Glomerular endothelial cell (primary cell): ENCODE measurements at regions not wholly inside any gene's neighbourhood (a gene's known extent, or its start where the extent isn't known, plus 50 kb on each side); places are given as distances from the start of the nearest gene placed in this dataset.
A peak's percentile ranks its signal among the peaks of the same experiment; 100 is the strongest.
"Not testable (repeated sequence)": the region's sequence is repeated elsewhere in the genome, so short reads cannot be mapped to it uniquely, and the experiment has no call there.

Source experiments
- DNase-seq: peaks from one replicate; pipeline ENCODE4 v3.0.0-alpha.2; 2011; ENCODE audit warnings: low read depth, low spot score; ENCODE audit errors: extremely low read depth

DNA sequence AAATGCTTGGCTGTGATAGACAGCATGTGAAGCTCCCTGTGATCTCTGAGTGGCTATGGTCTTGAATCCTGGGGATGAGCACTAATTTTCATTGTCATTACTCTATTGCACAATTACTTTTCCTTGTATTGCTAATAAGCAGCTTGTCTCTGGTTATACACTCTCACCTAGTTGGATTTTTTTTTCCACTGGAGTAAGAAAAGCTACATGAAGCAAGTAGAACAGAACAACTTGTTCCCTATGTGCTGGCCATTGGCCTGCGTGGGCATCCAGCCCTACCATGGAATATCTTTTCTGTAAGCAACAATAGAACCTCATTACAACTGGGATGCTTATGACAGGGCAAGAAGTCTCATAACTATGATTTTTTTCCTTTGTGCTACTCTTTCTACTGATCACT is 807.4 kb downstream of the TNS3 start:
- DNase-seq: no peak

DNA sequence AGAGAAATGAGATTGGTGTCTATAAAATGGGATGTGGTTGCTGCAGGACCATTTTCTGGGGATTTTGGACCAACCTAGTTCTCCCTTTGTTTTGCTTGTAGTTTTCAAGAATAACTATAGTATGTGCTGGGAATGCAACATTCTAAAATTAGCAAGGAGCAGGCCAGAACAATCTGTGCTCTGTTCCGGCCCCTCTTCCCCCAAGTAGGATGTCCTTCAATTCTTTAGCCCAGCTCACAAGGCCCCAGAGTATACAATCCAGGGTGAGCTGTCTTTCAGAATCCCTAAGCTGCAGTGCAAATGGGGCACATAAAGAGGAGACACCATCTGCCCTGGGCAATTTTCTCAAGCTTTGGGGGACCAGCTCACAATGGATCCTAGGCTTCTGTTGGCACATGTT is 809.1 kb downstream of the TNS3 start:
- DNase-seq: no peak

DNA sequence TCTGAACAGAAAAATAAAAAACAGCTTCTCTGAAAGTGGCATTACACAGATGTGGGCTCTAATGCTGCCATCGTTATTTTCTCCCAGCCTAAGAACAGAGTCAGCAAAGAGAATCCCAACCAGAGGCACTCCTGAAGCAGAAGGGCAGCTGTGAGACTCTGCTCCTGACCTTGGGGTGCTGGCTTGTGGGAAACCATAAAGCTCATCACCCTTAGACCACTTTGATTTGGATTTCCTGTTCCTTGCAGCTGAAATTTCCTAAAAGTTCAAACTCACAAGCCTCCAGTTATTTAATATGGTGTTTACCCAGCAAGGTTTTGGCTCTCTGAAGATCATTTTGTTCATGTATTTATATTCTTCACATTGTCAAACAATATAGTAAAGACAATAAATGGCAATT is 814.8 kb downstream of the TNS3 start:
- DNase-seq: no peak

DNA sequence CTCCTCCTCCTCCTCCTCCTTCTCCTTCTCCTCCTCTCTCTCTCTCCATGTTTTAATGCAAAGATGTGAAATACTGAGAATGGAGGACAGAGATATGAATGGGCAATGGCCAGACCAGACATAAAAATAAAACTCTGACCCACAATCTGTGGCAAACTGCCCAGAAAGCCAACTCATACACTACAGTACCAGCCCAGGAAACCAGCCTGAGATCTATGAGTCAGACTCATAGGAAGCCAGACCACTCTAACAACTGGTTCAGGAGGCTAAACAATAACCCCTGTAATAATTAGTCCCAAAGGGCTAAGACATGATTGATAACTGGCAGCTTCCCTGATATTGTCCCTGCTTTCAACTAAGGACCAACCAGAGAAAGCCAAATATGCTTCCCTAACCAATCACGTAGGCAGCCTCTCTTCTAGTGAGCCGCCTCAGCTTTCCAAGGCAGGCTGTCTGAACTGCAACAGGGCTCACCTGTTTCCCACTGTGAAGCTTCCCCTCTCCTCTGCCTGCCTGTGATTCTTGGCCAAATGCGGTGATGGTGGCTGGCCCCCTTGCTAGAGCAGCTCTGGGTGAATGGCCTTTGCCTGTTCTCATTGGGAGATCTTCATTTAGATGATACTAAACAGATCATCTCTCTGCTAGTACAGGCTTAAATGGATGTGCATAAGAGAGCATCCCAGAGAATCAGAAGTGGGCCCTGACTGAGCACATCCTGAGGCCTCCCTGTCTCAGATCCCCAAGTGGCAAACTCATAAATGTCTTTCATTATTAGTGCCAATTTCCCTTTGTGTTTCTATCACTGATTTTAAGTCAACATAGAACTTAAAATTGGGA is 817.6 kb downstream of the TNS3 start:
- peak; percentile 99 for DNase-seq

DNA sequence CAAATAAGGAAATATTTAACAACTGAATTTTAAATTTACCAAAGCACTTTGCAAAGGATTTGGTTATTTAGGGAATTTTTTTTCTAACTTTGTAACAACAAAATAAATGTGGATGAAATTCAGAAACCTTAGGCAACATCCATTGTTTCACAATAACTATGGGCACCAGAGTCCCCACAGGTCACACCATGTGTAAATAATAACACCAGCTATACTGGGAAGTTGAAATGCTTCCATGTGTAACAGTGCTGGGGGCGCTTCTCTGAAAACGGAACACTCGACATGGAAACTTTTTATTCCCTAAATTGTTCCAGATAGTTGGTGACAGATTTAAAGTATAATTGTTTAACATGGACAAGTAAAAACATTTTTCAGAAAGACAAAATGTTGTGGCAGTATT is 818.6 kb downstream of the TNS3 start:
- DNase-seq: no peak

DNA sequence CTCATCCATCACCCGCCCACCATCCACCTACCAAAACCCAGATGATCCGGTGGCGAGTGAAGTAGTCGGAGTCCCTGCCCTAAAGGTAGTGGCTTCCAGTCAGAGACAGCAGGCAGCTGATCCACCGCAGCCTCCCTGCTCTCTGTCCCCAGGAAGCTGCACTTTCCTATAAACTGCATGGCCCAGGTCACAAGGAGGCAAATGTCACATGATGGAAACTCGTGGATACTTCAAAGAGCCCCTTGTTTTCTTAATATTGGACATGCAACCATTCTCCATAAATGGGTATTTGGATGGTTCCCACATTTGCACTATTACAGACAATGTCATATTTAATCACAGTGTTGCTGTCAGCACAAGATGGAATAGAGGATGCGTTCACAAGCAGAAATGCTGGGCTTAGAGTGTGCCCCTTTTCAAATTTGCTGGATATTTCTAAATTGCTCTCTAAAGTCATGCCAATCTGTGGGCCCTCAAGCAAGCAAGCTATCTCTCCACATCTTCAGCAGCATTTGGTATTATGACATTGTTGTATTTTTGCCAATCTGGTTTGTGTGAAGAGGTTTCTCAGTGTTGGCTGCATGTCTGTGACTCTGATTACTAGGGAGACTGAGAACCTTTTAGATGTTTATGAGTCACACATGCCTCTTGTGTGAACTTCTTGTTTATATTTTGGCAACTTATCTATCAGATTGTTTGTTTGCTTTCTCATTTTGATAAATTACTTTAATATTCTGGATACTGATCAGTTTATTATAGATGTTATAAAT is 822.0 kb downstream of the TNS3 start:
- DNase-seq: no peak

DNA sequence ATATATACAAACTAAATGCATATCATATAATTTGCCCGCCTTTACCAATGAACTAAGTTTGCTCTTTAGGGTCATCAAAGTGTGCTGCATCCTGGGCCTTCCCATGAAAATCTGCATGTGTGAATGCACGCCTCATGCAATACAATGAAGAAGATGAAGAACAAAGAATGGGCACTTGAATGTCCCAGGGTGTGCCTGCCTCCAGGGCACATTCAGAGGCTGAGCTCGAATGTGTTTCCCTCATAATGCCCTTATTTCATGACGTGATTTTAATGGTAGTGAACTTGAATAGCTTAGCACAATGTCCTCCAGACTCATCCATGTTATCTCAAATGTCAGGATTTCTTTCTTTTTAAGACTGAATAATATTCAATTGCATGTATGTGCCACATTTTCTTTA is 824.9 kb downstream of the TNS3 start:
- no peak for DNase-seq

DNA sequence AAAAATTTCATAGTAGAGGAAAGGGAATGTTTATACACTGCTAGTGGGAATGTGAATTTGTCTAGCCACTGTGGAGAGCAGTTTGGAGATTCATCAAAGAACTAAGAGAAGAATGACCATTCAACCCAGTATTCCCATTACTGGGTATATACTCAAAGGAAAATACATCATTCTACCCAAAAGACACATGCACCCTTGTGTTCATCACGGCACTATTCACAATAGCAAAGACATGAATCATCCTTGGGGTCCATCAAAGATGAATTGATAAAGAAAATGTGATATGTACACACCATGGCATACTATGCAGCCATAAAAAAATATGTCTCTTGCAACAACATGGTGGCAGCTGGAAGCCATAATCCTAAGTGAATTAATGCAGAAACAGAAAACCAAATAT is 825.7 kb downstream of the TNS3 start:
- DNase-seq: no peak

DNA sequence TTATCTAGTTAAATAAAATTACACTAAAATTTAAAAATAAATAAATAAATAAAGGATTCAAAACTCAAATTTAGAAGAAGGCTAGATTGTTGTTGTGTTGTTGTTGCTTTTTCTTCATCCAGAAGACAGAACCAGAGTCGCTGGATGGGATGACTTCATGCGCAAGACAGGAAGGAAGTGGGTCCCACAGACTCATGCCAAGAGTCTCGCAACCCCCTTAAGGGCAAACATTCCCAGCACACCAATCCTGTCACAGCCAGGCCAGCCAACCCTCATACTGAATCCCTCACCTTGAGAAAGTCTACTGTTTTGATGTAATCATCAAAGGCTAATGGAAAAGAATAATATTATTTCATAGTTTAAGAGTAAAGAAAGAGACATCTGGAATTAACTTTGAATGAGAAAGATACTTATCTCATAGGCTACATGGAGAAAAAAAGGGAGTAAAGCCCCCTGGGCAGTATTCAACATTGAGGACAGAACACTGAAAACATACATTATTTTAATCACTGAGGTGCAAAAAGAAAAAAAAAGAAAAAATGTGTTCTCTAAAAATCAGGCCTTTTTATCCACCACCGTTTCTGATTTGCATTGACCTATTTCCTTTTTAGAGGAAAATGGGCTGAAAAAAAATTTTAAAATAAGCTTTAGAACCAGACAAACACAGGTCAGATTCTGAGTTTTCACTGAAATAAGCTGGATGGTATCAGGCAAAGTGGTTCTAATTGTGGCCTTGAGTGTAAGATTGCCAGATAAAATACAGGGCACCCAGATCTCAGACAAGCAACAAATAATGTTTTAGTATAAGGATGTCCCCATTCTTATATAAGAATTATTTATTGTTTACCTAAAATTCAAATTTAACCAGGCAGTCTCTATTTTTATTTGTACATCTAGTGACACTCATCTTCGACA is 826.5 kb downstream of the TNS3 start:
- no peak for DNase-seq

DNA sequence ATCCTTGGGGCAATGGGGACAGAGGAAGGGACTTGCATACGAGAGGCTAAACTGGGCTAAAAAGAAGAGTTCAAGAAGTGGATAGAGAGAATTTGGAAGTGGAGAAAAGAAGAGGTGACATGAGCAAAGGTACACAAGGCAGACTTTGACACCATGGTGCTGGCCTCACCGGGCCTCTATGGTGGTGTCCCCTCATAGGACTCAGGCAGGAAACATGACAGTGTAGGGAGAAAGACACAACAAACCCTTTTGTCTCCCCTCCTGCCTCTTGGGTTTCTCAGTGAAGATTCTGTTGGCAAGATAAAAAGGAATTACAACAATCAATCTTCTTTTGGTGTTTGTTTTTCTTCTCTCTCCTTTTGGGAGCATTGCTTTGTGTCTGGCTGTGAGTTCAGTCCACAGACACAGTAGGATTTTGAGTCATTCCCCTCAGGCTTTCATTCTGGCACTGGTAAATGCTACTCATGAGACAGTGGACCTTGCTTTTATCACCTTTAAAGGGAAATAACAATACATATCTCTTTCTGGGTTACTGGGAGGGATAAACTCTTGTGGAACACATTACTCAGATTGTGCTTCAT is 827.7 kb downstream of the TNS3 start:
- no peak for DNase-seq

DNA sequence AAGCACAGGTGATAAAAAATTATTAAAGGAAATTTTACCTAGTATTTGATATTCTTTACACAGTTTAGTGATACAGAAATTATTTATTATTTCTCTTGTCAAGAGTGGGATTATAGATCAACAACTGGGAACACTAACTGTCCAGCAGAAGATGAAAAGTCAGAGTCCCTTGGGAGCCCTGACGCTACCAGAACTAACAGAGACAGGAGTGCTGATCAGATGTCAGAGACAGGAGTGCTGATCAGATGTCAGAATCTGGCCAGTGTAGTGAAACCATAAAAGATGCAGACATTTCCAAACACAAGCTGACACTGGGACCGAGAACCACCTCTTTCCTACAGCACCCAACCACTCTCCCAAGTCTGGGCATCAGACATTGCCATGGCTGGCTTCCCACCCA is 828.2 kb downstream of the TNS3 start:
- DNase-seq: no peak

DNA sequence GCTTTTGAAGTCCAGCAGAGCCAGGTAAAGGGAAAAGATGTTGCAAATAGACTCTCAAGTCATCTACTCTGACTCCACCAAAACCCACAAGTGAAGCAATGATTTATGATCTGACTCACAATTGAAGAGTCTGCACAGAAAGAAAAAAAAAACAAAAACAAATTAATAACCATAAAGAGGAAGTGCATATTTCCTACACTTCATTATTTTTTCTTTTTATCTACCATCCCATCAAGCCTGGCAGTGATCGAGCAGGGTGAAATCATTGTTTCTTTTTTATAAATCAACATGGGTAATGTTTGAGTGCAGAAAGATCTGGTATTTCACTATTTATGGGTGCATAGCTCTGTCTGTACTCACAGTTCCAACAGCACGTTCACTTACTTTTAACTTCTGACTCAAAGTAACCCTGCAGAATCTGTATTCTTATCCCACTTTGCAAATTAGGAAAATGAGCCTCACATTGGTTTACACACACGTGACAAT is 829.0 kb downstream of the TNS3 start:
- DNase-seq: no peak

DNA sequence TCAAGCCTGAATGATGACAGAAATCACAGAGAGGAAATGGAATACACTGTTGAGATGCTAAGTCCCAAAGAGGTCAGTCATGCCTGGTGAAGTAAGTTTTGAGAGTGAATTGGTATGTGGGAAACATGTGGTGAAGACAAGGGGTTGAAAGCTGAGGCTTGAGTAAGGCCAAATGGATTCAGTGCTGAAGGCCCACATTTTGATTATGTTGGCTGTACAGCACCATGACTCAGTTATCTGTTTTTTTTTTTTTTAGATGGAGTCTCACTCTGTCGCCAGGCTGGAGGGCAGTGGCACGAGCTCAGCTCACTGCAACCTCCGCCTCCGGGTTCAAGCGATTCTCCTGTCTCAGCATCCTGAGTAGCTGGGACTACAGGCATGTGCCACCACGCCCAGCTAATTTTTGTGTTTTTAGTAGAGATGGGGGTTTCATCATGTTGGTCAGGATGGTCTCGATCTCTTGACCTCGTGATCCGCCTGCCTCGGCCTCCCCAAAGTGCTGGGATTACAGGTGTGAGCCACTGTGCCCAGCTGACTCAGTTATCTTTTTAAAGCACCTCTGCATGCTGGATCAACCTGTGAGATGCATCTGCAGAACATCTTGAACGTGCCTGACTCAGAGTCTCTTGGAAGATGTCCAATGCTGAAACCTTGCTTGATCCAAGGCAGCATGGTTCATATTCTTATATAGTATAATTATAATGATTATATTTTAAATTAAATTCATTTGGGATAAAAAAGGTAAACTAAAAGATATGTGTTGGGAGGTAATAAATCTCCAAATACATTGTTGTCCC is 829.8 kb downstream of the TNS3 start:
- DNase-seq: not testable (repeated sequence)

DNA sequence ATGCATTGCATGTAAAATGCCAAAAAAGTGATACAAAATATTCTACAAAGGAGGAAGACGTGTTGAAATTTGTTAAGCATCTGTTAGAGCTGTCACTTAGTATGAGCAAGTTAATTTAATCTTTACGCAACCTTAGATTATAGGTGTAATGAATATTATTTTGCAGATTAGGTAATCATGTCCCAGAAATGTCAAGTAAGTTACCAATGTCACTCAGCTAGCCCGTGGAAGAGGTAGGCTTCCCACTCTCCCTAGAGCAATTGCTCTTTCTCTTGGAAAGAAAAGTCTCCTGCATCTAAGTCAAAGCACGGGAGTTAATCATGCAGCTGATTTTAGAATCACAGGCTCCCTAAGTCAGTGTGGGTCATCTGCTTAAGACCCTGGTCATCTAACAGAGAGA is 830.4 kb upstream of the IGFBP3 start:
- no peak for DNase-seq

DNA sequence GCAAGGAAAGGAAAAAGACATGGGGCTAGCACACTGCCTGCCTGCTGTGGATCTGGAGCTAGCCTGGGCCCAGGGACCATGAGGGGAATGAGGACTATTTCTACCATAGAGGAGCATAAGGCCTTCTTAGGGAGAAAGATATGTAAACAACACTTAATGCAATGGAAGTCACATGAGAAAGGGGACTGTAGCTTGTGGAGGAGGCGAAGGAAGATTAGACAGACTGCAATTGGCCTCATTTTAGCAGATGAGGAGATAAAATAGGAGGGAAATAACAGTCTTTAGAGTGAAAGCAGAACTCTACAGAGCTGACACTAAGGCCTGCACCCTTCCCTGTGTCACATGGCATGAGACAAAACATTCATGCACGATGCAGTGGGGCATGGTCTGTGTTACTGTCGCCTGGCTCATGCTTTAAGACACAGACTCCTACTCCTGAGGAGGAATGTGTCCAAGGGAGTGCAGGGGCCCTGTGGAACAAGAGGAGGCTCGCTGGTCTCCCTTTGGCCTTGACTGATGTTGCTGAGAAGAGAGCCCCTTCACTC is 829.3 kb upstream of the IGFBP3 start:
- DNase-seq: no peak

DNA sequence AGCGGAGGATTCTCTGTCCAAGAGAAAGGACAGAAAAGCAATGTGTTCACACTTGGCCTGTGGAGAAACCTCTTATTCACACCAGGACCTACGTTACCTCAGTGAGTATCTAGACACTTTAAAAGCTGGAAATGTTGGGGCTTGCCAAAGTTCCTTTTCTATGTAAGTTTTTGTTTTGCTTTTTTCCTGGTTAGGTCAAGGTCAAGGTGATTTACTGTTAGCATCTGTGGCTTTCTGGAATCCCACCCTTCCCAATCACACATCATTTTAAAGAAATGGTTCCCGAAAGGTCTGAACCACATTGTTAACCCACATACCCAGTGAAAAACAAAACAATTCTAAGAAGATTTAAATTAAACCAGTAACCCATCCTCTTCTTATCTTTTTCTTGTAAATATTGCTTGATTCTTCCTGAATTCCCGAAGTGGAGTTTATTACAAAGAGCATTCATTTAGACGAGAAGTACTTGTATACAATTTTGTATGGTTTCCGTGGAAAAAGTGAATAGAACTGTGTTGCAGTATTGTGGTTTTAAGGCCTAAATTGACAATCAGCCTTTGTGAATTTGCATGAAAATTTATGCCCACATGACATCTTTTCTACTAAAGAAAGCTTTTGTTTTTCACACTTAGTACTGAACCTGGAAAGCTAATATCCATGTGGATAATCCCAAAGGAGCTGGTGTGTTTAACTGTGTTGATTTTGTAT is 827.0 kb upstream of the IGFBP3 start:
- no peak for DNase-seq

DNA sequence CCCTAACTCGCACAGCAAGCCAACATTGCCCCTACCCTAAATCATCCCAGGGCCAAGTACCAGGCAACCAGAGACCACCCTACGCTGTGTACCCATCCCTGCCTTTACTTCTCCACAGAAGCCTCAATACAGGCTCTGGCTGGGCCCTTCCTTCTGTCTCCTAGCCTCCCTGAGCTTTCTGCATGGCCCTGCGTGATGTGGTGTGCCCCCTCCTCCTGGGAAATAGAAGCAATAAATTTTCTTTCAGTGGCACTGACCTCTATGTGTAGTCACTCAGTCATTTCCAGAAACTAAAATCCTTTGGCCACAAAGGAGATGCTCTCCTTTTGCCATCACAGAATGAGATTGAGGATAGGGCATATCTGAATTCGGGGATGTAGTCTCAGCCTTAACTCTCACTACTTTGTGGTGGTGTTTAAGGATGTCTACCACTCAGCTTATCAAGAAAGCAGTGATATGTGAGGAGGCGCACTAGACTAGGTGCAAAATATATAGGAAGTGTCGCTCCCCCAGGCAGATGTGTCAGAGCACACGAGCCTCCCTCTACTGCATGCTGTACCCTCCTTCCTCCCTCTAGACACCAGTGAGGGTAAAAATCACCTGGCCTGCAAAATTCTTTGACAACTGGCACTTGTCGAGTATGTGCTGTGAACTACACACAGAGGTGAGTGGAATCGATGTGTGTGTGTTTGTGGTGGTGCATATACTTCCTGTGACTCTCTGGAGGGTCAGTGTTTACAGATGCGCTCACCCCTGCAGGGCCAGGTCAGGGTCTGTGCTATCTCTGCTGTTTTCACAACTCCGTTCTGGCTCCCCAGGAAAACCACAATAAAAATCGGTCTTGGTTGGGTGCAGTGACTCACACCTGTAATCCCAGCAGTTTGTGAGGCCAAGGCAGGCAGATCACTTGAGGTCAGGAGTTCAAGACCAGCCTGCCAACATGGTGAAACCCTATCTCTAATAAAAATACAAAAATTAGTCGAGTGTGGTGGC is 825.9 kb upstream of the IGFBP3 start:
- no peak for DNase-seq

DNA sequence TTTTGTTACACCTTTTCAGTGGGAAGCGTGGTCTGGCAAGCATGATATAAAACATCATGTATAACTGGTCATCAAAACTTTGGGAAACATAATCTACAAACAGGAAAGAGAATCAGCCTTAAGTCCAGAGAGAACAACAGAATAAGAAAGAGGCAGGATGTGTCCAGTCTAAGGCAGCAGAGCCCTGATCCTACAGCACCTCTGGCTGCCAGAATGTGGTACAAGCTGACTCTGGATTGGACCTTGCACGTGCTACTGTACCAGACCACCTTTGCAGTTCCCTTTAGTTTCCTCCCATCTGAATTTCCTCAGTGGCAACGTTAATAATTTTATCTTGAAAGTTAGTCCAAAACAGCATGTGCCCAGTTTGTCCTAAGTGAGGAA is 824.6 kb upstream of the IGFBP3 start:
- DNase-seq: no peak
